K562 (cell line): ENCODE measurements at regions not wholly inside any gene's neighbourhood (a gene's known extent, or its start where the extent isn't known, plus 50 kb on each side); places are given as distances from the start of the nearest gene placed in this dataset.

Experiments used
- GABPA ChIP-seq: fragments of 200-800 bp; sonication (Bioruptor generic); conservative IDR thresholded peaks from 2 replicates; pipeline ENCODE4 v1.6.1; 2016; ENCODE audit warnings: low read depth, missing genetic modification characterization, missing compliant biosample characterization
- KLF16 ChIP-seq: IDR thresholded peaks from 2 replicates; pipeline ENCODE4 v1.6.1; 2016; ENCODE audit warnings: antibody characterized with exemption
- PTTG1 ChIP-seq: fragments of 450-650 bp; IDR thresholded peaks from 2 replicates; pipeline ENCODE4 v1.6.1; 2016; ENCODE audit warnings: low read depth, mild to moderate bottlenecking, missing genetic modification characterization, missing compliant biosample characterization
- TF ChIP-seq, protein P1 (sequence below): fragments of 450-650 bp; IDR thresholded peaks from 2 replicates; pipeline ENCODE4 v1.6.1; 2016; ENCODE audit warnings: mild to moderate bottlenecking, moderate library complexity

DNA sequence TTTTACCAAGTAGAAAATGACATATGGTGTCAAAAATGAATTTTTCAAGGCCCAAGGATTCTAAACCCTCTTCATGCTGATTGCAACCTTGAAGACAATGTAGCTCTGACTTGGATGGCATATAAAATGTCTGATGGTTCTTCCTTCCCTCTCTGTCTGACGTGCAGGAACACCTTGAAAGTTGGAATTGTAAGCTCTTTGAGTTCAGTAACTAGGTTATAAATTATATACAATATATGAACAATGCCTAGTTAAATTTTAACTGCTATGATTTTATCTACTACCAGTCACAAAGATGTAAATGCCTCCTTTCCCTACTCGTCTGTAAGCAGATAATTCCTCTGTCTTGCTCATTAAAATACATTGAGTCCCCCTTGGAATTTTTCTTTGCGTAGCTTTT lies 89.5 kb upstream of the TMEM17 start (continued):
- TF ChIP-seq, protein P1, sequence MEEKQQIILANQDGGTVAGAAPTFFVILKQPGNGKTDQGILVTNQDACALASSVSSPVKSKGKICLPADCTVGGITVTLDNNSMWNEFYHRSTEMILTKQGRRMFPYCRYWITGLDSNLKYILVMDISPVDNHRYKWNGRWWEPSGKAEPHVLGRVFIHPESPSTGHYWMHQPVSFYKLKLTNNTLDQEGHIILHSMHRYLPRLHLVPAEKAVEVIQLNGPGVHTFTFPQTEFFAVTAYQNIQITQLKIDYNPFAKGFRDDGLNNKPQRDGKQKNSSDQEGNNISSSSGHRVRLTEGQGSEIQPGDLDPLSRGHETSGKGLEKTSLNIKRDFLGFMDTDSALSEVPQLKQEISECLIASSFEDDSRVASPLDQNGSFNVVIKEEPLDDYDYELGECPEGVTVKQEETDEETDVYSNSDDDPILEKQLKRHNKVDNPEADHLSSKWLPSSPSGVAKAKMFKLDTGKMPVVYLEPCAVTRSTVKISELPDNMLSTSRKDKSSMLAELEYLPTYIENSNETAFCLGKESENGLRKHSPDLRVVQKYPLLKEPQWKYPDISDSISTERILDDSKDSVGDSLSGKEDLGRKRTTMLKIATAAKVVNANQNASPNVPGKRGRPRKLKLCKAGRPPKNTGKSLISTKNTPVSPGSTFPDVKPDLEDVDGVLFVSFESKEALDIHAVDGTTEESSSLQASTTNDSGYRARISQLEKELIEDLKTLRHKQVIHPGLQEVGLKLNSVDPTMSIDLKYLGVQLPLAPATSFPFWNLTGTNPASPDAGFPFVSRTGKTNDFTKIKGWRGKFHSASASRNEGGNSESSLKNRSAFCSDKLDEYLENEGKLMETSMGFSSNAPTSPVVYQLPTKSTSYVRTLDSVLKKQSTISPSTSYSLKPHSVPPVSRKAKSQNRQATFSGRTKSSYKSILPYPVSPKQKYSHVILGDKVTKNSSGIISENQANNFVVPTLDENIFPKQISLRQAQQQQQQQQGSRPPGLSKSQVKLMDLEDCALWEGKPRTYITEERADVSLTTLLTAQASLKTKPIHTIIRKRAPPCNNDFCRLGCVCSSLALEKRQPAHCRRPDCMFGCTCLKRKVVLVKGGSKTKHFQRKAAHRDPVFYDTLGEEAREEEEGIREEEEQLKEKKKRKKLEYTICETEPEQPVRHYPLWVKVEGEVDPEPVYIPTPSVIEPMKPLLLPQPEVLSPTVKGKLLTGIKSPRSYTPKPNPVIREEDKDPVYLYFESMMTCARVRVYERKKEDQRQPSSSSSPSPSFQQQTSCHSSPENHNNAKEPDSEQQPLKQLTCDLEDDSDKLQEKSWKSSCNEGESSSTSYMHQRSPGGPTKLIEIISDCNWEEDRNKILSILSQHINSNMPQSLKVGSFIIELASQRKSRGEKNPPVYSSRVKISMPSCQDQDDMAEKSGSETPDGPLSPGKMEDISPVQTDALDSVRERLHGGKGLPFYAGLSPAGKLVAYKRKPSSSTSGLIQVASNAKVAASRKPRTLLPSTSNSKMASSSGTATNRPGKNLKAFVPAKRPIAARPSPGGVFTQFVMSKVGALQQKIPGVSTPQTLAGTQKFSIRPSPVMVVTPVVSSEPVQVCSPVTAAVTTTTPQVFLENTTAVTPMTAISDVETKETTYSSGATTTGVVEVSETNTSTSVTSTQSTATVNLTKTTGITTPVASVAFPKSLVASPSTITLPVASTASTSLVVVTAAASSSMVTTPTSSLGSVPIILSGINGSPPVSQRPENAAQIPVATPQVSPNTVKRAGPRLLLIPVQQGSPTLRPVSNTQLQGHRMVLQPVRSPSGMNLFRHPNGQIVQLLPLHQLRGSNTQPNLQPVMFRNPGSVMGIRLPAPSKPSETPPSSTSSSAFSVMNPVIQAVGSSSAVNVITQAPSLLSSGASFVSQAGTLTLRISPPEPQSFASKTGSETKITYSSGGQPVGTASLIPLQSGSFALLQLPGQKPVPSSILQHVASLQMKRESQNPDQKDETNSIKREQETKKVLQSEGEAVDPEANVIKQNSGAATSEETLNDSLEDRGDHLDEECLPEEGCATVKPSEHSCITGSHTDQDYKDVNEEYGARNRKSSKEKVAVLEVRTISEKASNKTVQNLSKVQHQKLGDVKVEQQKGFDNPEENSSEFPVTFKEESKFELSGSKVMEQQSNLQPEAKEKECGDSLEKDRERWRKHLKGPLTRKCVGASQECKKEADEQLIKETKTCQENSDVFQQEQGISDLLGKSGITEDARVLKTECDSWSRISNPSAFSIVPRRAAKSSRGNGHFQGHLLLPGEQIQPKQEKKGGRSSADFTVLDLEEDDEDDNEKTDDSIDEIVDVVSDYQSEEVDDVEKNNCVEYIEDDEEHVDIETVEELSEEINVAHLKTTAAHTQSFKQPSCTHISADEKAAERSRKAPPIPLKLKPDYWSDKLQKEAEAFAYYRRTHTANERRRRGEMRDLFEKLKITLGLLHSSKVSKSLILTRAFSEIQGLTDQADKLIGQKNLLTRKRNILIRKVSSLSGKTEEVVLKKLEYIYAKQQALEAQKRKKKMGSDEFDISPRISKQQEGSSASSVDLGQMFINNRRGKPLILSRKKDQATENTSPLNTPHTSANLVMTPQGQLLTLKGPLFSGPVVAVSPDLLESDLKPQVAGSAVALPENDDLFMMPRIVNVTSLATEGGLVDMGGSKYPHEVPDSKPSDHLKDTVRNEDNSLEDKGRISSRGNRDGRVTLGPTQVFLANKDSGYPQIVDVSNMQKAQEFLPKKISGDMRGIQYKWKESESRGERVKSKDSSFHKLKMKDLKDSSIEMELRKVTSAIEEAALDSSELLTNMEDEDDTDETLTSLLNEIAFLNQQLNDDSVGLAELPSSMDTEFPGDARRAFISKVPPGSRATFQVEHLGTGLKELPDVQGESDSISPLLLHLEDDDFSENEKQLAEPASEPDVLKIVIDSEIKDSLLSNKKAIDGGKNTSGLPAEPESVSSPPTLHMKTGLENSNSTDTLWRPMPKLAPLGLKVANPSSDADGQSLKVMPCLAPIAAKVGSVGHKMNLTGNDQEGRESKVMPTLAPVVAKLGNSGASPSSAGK, result no peak
- TF ChIP-seq GABPA (tag) (no peak), PTTG1 (tag) (no peak), KLF16 (no peak)
